GM21737 (cell line): ENCODE measurements at regions not wholly inside any gene's neighbourhood (a gene's known extent, or its start where the extent isn't known, plus 50 kb on each side); places are given as distances from the start of the nearest gene placed in this dataset.
"Not testable (repeated sequence)": the region's sequence is repeated elsewhere in the genome, so short reads cannot be mapped to it uniquely, and the experiment has no call there.

ENCODE experiments used
- ATAC-seq: cut with Tn5 transposase; IDR thresholded peaks from one replicate; pipeline ENCODE4 v1.9.1; 2021; ENCODE audit warnings: mild to moderate bottlenecking, moderate library complexity; ENCODE audit not compliant: unreplicated experiment

- no peak for ATAC-seq
Measured at GRCh38 chr11:112534208-112534607, 273.5 kb upstream of the PLET1 start.

GRCh38 chr11:112537026-112537425 lies 276.4 kb upstream of the PLET1 start:
- ATAC-seq: no peak

- no peak for ATAC-seq
Measured at GRCh38 chr11:112537846-112538330, 277.2 kb upstream of the PLET1 start.

- no peak for ATAC-seq
Measured at GRCh38 chr11:112538534-112539280, 278.0 kb upstream of the PLET1 start.

- not testable (repeated sequence) for ATAC-seq
Measured at GRCh38 chr11:112539281-112539555, 278.6 kb upstream of the PLET1 start.

- no peak for ATAC-seq
Measured at GRCh38 chr11:112539741-112540140, 279.1 kb upstream of the PLET1 start.

GRCh38 chr11:112540261-112540660 lies 279.6 kb upstream of the PLET1 start:
- no peak for ATAC-seq

GRCh38 chr11:112541140-112542046 lies 280.7 kb upstream of the PLET1 start:
- no peak for ATAC-seq

- ATAC-seq: no peak
Measured at GRCh38 chr11:112542479-112542878, 281.8 kb upstream of the PLET1 start.

GRCh38 chr11:112543390-112543789 lies 282.7 kb upstream of the PLET1 start:
- ATAC-seq: no peak

GRCh38 chr11:112548641-112549040 lies 288.0 kb upstream of the PLET1 start:
- no peak for ATAC-seq

- ATAC-seq: no peak
Measured at GRCh38 chr11:112553205-112553731, 292.6 kb upstream of the PLET1 start.

GRCh38 chr11:112554586-112554985 lies 293.9 kb upstream of the PLET1 start:
- ATAC-seq: no peak

- ATAC-seq: no peak
Measured at GRCh38 chr11:112555491-112556364, 295.1 kb upstream of the PLET1 start.

- no peak for ATAC-seq
Measured at GRCh38 chr11:112558691-112559090, 298.0 kb upstream of the PLET1 start.

GRCh38 chr11:112563808-112564207 lies 303.1 kb upstream of the PLET1 start:
- no peak for ATAC-seq

- no peak for ATAC-seq
Measured at GRCh38 chr11:112564228-112564955, 303.7 kb upstream of the PLET1 start.

GRCh38 chr11:112565551-112565950 lies 304.9 kb upstream of the PLET1 start:
- no peak for ATAC-seq

- ATAC-seq: no peak
Measured at GRCh38 chr11:112566124-112566523, 305.5 kb upstream of the PLET1 start.

- ATAC-seq: no peak
Measured at GRCh38 chr11:112570333-112570732, 309.7 kb upstream of the PLET1 start.
